ENCODE measurements at regions not wholly inside any gene's neighbourhood (a gene's known extent, or its start where the extent isn't known, plus 50 kb on each side); places are given as distances from the start of the nearest gene placed in this dataset.

- DNase-seq (ENCODE audit: low read depth in 2 of 2) = no peak
Measured at GRCh38 chr15:38647683-38648082, 83.1 kb upstream of the RASGRP1 start.

GRCh38 chr15:38648121-38648843, 83.7 kb upstream of the RASGRP1 start:
- no peak for DNase-seq (ENCODE audit: low read depth in 2 of 2)

GRCh38 chr15:38650384-38650783, 85.8 kb upstream of the RASGRP1 start:
- no peak for DNase-seq (ENCODE audit: low read depth in 2 of 2)

- no peak for DNase-seq (ENCODE audit: low read depth in 2 of 2)
Measured at GRCh38 chr15:38650936-38651327, 86.3 kb upstream of the RASGRP1 start.

GRCh38 chr15:38651328-38652038, 86.9 kb upstream of the RASGRP1 start:
- no peak for DNase-seq (ENCODE audit: low read depth in 2 of 2)

- DNase-seq (ENCODE audit: low read depth in 2 of 2) = no peak
Measured at GRCh38 chr15:38652183-38652794, 87.7 kb upstream of the RASGRP1 start.

- DNase-seq (ENCODE audit: low read depth in 2 of 2) = peak; percentile 39 to 41
Measured at GRCh38 chr15:38652998-38653397, 88.4 kb upstream of the RASGRP1 start.

GRCh38 chr15:38658431-38658830, 93.8 kb upstream of the RASGRP1 start:
- DNase-seq (ENCODE audit: low read depth in 2 of 2) = no peak

GRCh38 chr15:38660738-38661137, 96.1 kb upstream of the RASGRP1 start:
- DNase-seq (ENCODE audit: low read depth in 2 of 2) = no peak

- DNase-seq (ENCODE audit: low read depth in 2 of 2) = no peak
Measured at GRCh38 chr15:38662033-38662802, 97.6 kb upstream of the RASGRP1 start.

GRCh38 chr15:38662805-38663204, 98.2 kb upstream of the RASGRP1 start:
- DNase-seq (ENCODE audit: low read depth in 2 of 2) = no peak

- DNase-seq (ENCODE audit: low read depth in 2 of 2) = no peak
Measured at GRCh38 chr15:38665586-38666305, 101.1 kb upstream of the RASGRP1 start.

- no peak for DNase-seq (ENCODE audit: low read depth in 2 of 2)
Measured at GRCh38 chr15:38666865-38667510, 102.4 kb upstream of the RASGRP1 start.

- DNase-seq (ENCODE audit: low read depth in 2 of 2) = no peak
Measured at GRCh38 chr15:38667890-38668850, 103.6 kb upstream of the RASGRP1 start.

- DNase-seq (ENCODE audit: low read depth in 2 of 2) = no peak
Measured at GRCh38 chr15:38668898-38669391, 104.3 kb upstream of the RASGRP1 start.

GRCh38 chr15:38670128-38671005, 105.8 kb upstream of the RASGRP1 start:
- DNase-seq (ENCODE audit: low read depth in 2 of 2) = peak in 1 of 2 donors; percentile 56

GRCh38 chr15:38671006-38671387, 106.4 kb upstream of the RASGRP1 start:
- DNase-seq (ENCODE audit: low read depth in 2 of 2) = no peak

GRCh38 chr15:38671675-38672254, 107.2 kb upstream of the RASGRP1 start:
- DNase-seq (ENCODE audit: low read depth in 2 of 2) = no peak

Measured in stimulated activated CD8-positive, alpha-beta memory T cell treated with anti-CD3 and anti-CD28 coated beads, Interleukin-15, amount 100 ng/mL, for 4 hours (primary cell).